ENCODE measurements at regions not wholly inside any gene's neighbourhood (a gene's known extent, or its start where the extent isn't known, plus 50 kb on each side); places are given as distances from the start of the nearest gene placed in this dataset.

- peaks cover 0 to 7% (median under 1%) of the 10 kb centered on the region in 4 donors for H3K4me1 ChIP-seq
- H3K27ac ChIP-seq: no peak overlapping the region
- H3K4me3 ChIP-seq: no peak overlapping the region
- H3K27me3 ChIP-seq: no peaks in the 10 kb centered on the region
- H3K9me3 ChIP-seq: peaks cover 0 to 3% (median 0%) of the 10 kb centered on the region in 4 donors
- DNase-seq: no peak
- no peaks in the 10 kb centered on the region for H3K36me3 ChIP-seq
- 81 to 88% methylated on average over 3 of the region's 3 CpGs for WGBS, 2 donors
- TF ChIP-seq EP300 (IDR thresholded peaks at IDR 0.05) (no peak), POLR2AphosphoS5 (IDR thresholded peaks at IDR 0.05) (no peak), CTCF (IDR thresholded peaks at IDR 0.05) (no peak), POLR2A (IDR thresholded peaks at IDR 0.05) (no peak)
- intact Hi-C loops (cut with DNase I): no loop called here
Measured at GRCh38 chr12:118503476-118503875, 127.1 kb downstream of the SUDS3 start.

GRCh38 chr12:118512669-118513068 is 136.3 kb downstream of the SUDS3 start:
- Histone ChIP-seq H3K4me3 (no peak overlapping the region), H3K27ac (no peak overlapping the region), H3K36me3 (no peaks in the 10 kb centered on the region), H3K4me1 (peaks cover 0 to 7% (median 2%) of the 10 kb centered on the region in 4 donors), H3K9me3 (no peaks in the 10 kb centered on the region), H3K27me3 (no peaks in the 10 kb centered on the region)
- 77 to 84% methylated on average over 5 of the region's 5 CpGs for WGBS, 2 donors
- intact Hi-C loops (cut with DNase I): no loop called here
- TF ChIP-seq POLR2A (IDR thresholded peaks at IDR 0.05): no peak
- TF ChIP-seq POLR2AphosphoS5 (IDR thresholded peaks at IDR 0.05): no peak
- TF ChIP-seq EP300 (IDR thresholded peaks at IDR 0.05): no peak
- TF ChIP-seq CTCF (IDR thresholded peaks at IDR 0.05): no peak
- peak; percentile 28 for DNase-seq

- no peak overlapping the region for H3K4me3 ChIP-seq
- TF ChIP-seq POLR2A (IDR thresholded peaks at IDR 0.05): no peak
- TF ChIP-seq POLR2AphosphoS5 (IDR thresholded peaks at IDR 0.05): no peak
- no peak for TF ChIP-seq EP300 (IDR thresholded peaks at IDR 0.05)
- TF ChIP-seq CTCF (IDR thresholded peaks at IDR 0.05): no peak
- no peaks in the 10 kb centered on the region for H3K36me3 ChIP-seq
- DNase-seq: no peak
- intact Hi-C loops (cut with DNase I): no loop called here
- no peaks in the 10 kb centered on the region for H3K9me3 ChIP-seq
- no peak overlapping the region for H3K27ac ChIP-seq
- H3K27me3 ChIP-seq: no peaks in the 10 kb centered on the region
- peaks cover 0 to 7% (median 2%) of the 10 kb centered on the region in 4 donors for H3K4me1 ChIP-seq
- WGBS, 2 donors: 66 to 68% methylated on average over 4 of the region's 4 CpGs
Measured at GRCh38 chr12:118513611-118514010, 137.3 kb downstream of the SUDS3 start.

- DNase-seq: no peak
- no peaks in the 10 kb centered on the region for H3K9me3 ChIP-seq
- intact Hi-C loops (cut with DNase I): no loop called here
- H3K36me3 ChIP-seq: no peaks in the 10 kb centered on the region
- no peaks in the 10 kb centered on the region for H3K27me3 ChIP-seq
- no peak overlapping the region for H3K27ac ChIP-seq
- peaks cover 0 to 7% (median 2%) of the 10 kb centered on the region in 4 donors for H3K4me1 ChIP-seq
- no peak overlapping the region for H3K4me3 ChIP-seq
- WGBS, 2 donors: 90 to 97% methylated on average over 3 of the region's 3 CpGs
- TF ChIP-seq EP300 (IDR thresholded peaks at IDR 0.05): no peak
- no peak for TF ChIP-seq POLR2AphosphoS5 (IDR thresholded peaks at IDR 0.05)
- no peak for TF ChIP-seq CTCF (IDR thresholded peaks at IDR 0.05)
- TF ChIP-seq POLR2A (IDR thresholded peaks at IDR 0.05): no peak
Measured at GRCh38 chr12:118514297-118514696, 137.9 kb downstream of the SUDS3 start.

All from sigmoid colon (tissue), 6 donors.